ENCODE measurements at regions not wholly inside any gene's neighbourhood (a gene's known extent, or its start where the extent isn't known, plus 50 kb on each side); places are given as distances from the start of the nearest gene placed in this dataset.

- TF ChIP-seq, protein P1, sequence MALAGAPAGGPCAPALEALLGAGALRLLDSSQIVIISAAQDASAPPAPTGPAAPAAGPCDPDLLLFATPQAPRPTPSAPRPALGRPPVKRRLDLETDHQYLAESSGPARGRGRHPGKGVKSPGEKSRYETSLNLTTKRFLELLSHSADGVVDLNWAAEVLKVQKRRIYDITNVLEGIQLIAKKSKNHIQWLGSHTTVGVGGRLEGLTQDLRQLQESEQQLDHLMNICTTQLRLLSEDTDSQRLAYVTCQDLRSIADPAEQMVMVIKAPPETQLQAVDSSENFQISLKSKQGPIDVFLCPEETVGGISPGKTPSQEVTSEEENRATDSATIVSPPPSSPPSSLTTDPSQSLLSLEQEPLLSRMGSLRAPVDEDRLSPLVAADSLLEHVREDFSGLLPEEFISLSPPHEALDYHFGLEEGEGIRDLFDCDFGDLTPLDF (CRISPR knock-in tag; IDR thresholded peaks at IDR 0.05): no peak
- TF ChIP-seq, protein P2, sequence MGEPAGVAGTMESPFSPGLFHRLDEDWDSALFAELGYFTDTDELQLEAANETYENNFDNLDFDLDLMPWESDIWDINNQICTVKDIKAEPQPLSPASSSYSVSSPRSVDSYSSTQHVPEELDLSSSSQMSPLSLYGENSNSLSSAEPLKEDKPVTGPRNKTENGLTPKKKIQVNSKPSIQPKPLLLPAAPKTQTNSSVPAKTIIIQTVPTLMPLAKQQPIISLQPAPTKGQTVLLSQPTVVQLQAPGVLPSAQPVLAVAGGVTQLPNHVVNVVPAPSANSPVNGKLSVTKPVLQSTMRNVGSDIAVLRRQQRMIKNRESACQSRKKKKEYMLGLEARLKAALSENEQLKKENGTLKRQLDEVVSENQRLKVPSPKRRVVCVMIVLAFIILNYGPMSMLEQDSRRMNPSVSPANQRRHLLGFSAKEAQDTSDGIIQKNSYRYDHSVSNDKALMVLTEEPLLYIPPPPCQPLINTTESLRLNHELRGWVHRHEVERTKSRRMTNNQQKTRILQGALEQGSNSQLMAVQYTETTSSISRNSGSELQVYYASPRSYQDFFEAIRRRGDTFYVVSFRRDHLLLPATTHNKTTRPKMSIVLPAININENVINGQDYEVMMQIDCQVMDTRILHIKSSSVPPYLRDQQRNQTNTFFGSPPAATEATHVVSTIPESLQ (CRISPR knock-in tag; IDR thresholded peaks at IDR 0.05): no peak
- TF ChIP-seq GTF2I (CRISPR knock-in tag; conservative IDR thresholded peaks at IDR 0.05) (no peak), ZNF121 (CRISPR knock-in tag; IDR thresholded peaks at IDR 0.05) (no peak), CBFB (CRISPR knock-in tag; IDR thresholded peaks at IDR 0.05; ENCODE audit: low read depth) (no peak), ZNF532 (CRISPR knock-in tag; IDR thresholded peaks at IDR 0.05; ENCODE audit: borderline replicate concordance) (no peak), CREM (CRISPR knock-in tag; IDR thresholded peaks at IDR 0.05) (no peak)
These were observed 65.6 kb downstream of the SEC61B start (continued) for GRCh38 chr9:99287641-99288040.

GRCh38 chr9:99288830-99289229, 66.7 kb downstream of the SEC61B start:
- ATAC-seq: no peak
- H3K9me3 Mint-ChIP-seq: peaks cover 6% of the 10 kb centered on the region
- CTCF ChIA-PET: no interaction called here
- H3K27me3 Mint-ChIP-seq (ENCODE audit: low read depth): no peaks in the 10 kb centered on the region
- H3K4me3 Mint-ChIP-seq: no peak overlapping the region
- peaks cover 6% of the 10 kb centered on the region for H3K4me1 Mint-ChIP-seq
- POLR2A ChIA-PET: no interaction called here
- H3K27ac Mint-ChIP-seq: no peak overlapping the region
- H3K36me3 Mint-ChIP-seq: peaks cover 2% of the 10 kb centered on the region; the same call in 1 of the 2 replicates
- DNase-seq (ENCODE audit: low spot score): no peak
- TF ChIP-seq ZNF532 (CRISPR knock-in tag; IDR thresholded peaks at IDR 0.05; ENCODE audit: borderline replicate concordance): no peak
- no peak for TF ChIP-seq ATF2 (CRISPR knock-in tag; IDR thresholded peaks at IDR 0.05; ENCODE audit: borderline replicate concordance, low read depth)
- TF ChIP-seq ZBTB21 (CRISPR knock-in tag; IDR thresholded peaks at IDR 0.05; ENCODE audit: borderline replicate concordance): no peak
- TF ChIP-seq FOXK1 (CRISPR knock-in tag; IDR thresholded peaks at IDR 0.05): no peak
- TF ChIP-seq ARID4B (CRISPR knock-in tag; IDR thresholded peaks at IDR 0.05; ENCODE audit: borderline replicate concordance): no peak
- TF ChIP-seq, protein P3, sequence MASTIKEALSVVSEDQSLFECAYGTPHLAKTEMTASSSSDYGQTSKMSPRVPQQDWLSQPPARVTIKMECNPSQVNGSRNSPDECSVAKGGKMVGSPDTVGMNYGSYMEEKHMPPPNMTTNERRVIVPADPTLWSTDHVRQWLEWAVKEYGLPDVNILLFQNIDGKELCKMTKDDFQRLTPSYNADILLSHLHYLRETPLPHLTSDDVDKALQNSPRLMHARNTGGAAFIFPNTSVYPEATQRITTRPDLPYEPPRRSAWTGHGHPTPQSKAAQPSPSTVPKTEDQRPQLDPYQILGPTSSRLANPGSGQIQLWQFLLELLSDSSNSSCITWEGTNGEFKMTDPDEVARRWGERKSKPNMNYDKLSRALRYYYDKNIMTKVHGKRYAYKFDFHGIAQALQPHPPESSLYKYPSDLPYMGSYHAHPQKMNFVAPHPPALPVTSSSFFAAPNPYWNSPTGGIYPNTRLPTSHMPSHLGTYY (CRISPR knock-in tag; IDR thresholded peaks at IDR 0.05): no peak
- TF ChIP-seq JAZF1 (CRISPR knock-in tag; IDR thresholded peaks at IDR 0.05): no peak
- TF ChIP-seq ZNF423 (CRISPR knock-in tag; IDR thresholded peaks at IDR 0.05): no peak
- TF ChIP-seq EMX1 (CRISPR knock-in tag; IDR thresholded peaks at IDR 0.05): no peak
- TF ChIP-seq GTF2I (CRISPR knock-in tag; conservative IDR thresholded peaks at IDR 0.05): no peak

Measured in WTC11 (cell line).